ENCODE measurements at regions not wholly inside any gene's neighbourhood (a gene's known extent, or its start where the extent isn't known, plus 50 kb on each side); places are given as distances from the start of the nearest gene placed in this dataset.

DNA sequence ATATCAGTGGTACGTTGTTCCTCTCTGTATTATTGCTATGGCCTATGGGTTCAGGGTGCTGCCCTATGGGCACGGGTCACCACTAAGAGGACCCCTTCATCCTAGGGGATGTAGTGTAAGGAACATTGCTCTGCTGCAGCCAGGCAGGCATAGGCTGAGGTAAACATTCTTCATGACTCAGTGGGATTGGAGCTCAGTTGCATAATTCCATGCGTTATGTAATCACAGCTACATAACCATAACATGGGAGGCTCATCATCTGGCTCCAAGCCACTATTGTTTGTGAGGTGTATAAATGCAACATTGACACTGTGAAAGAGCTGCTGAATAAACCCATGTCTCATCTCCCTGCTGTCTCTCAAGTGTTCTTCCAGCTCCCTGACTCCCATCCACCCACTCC lies 375.2 kb downstream of the MAGEE1 start:
- Histone ChIP-seq H2BK20ac (ENCODE audit: low read depth, low read length, poor library complexity, severe bottlenecking) (no peak overlapping the region), H3T11ph (ENCODE audit: low read length) (no peak overlapping the region), H3K23ac (ENCODE audit: insufficient read length, low read depth, low read length) (no peak overlapping the region), H3K9ac (ENCODE audit: extremely low read depth, insufficient read length, low read length) (no peak overlapping the region), H3K4ac (ENCODE audit: low read depth, low read length) (no peak overlapping the region), H3K4me1 (ENCODE audit: insufficient read depth, low read length) (no peaks in the 10 kb centered on the region), H3K79me1 (ENCODE audit: insufficient read depth, low read depth, low read length, poor library complexity, severe bottlenecking) (no peaks in the 10 kb centered on the region), H2AFZ (ENCODE audit: low read length) (no peak overlapping the region), H4K20me1 (ENCODE audit: control insufficient read depth, insufficient read depth, insufficient read length) (no peaks in the 10 kb centered on the region), H3K14ac (ENCODE audit: insufficient read depth, low read length) (no peak overlapping the region), H3K27me3 (ENCODE audit: insufficient read depth, low read length) (no peaks in the 10 kb centered on the region), H3K9me3 (ENCODE audit: control insufficient read depth, low read depth, low read length) (peaks cover 68% of the 10 kb centered on the region), H3K23me2 (ENCODE audit: insufficient read length, low read depth, low read length, poor library complexity, severe bottlenecking) (no peaks in the 10 kb centered on the region), H3K79me2 (ENCODE audit: insufficient read depth, low read length) (no peaks in the 10 kb centered on the region), H2BK12ac (ENCODE audit: insufficient read length, low read depth, low read length) (no peak overlapping the region), H2BK120ac (ENCODE audit: low read depth, low read length, poor library complexity, severe bottlenecking) (no peak overlapping the region), H2BK5ac (ENCODE audit: insufficient read length, low read length) (no peak overlapping the region), H4K5ac (ENCODE audit: insufficient read length, low read depth, low read length) (no peak overlapping the region), H3K18ac (ENCODE audit: insufficient read length, low read depth, low read length) (no peak overlapping the region), H4K8ac (replicated peaks; ENCODE audit: insufficient read length, low read depth, low read length) (no peak overlapping the region), H3K27ac (ENCODE audit: insufficient read length, low read depth, low read length) (no peak overlapping the region), H4K91ac (ENCODE audit: insufficient read length, low read depth, low read length) (no peak overlapping the region), H3K4me2 (ENCODE audit: insufficient read depth, insufficient read length, low read length) (no peak overlapping the region), H3K56ac (ENCODE audit: insufficient read length, low read depth, low read length) (no peak overlapping the region), H2AK5ac (ENCODE audit: insufficient read length, low read length) (no peak overlapping the region), H2BK15ac (ENCODE audit: low read depth, low read length) (no peak overlapping the region)
- WGBS (ENCODE audit: extremely low coverage, insufficient read length, low lambda C conversion rate), result no CpG with 5 or more reads among the region's 3 CpGs
- H3K27me3 Mint-ChIP-seq (ENCODE audit: low read depth), result no peaks in the 10 kb centered on the region; the same call in 1 of the 2 replicates
- H3K9me3 Mint-ChIP-seq, result peaks cover 77 to 91% of the 10 kb centered on the region in 2 experiments
- H3K36me3 Mint-ChIP-seq (ENCODE audit: insufficient read depth in 1 of 3, low read depth in 3 of 3), result peaks cover 0 to 3% (median 1%) of the 10 kb centered on the region in 3 experiments; a peak in 5 of 7 replicates
- no peak for DNase-seq
- no peak overlapping the region for H3K4me3 Mint-ChIP-seq
- H3K27ac Mint-ChIP-seq, result no peak overlapping the region
- H3K4me1 Mint-ChIP-seq, result no peaks in the 10 kb centered on the region
- TF ChIP-seq, protein P1, sequence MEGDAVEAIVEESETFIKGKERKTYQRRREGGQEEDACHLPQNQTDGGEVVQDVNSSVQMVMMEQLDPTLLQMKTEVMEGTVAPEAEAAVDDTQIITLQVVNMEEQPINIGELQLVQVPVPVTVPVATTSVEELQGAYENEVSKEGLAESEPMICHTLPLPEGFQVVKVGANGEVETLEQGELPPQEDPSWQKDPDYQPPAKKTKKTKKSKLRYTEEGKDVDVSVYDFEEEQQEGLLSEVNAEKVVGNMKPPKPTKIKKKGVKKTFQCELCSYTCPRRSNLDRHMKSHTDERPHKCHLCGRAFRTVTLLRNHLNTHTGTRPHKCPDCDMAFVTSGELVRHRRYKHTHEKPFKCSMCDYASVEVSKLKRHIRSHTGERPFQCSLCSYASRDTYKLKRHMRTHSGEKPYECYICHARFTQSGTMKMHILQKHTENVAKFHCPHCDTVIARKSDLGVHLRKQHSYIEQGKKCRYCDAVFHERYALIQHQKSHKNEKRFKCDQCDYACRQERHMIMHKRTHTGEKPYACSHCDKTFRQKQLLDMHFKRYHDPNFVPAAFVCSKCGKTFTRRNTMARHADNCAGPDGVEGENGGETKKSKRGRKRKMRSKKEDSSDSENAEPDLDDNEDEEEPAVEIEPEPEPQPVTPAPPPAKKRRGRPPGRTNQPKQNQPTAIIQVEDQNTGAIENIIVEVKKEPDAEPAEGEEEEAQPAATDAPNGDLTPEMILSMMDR (conservative IDR thresholded peaks at IDR 0.05), result no peak

All from H9 (cell line).